ENCODE measurements at regions not wholly inside any gene's neighbourhood (a gene's known extent, or its start where the extent isn't known, plus 50 kb on each side); places are given as distances from the start of the nearest gene placed in this dataset.

GRCh38 chr10:43912469-43912868 lies 263.8 kb upstream of the ZNF32 start:
- no peak for TF ChIP-seq CTCF (IDR thresholded peaks at IDR 0.05; ENCODE audit: insufficient read depth, low read depth, low read length)
- CTCF ChIA-PET: no interaction called here

GRCh38 chr10:43906490-43906889 lies 257.8 kb upstream of the ZNF32 start:
- H3K4me3 ChIP-seq (ENCODE audit: low read depth, low read length): no peak overlapping the region
- H3K27me3 ChIP-seq (ENCODE audit: control insufficient read depth, insufficient read depth, low read length): no peaks in the 10 kb centered on the region
- no peak for DNase-seq (ENCODE audit: low read depth)
- TF ChIP-seq CTCF (IDR thresholded peaks at IDR 0.05; ENCODE audit: insufficient read depth, low read depth, low read length): no peak
- H3K36me3 ChIP-seq (ENCODE audit: control insufficient read depth, insufficient read depth, low read length): no peaks in the 10 kb centered on the region
- ChIA-PET POLR2A (no interaction called here), CTCF (interaction anchor here (0.9 kb wide), 1 partner anchor 217 kb away, joined by 3 read pairs; no protein-coding TSS in a partner anchor)

More at GRCh38 chr10:43912469-43912868, 263.8 kb upstream of the ZNF32 start:
- no peak overlapping the region for H3K4me3 ChIP-seq (ENCODE audit: low read depth, low read length)
- H3K27me3 ChIP-seq (ENCODE audit: control insufficient read depth, insufficient read depth, low read length): no peaks in the 10 kb centered on the region
- POLR2A ChIA-PET: no interaction called here
- no peaks in the 10 kb centered on the region for H3K36me3 ChIP-seq (ENCODE audit: control insufficient read depth, insufficient read depth, low read length)
- no peak for DNase-seq (ENCODE audit: low read depth)

- H3K36me3 ChIP-seq (ENCODE audit: control insufficient read depth, insufficient read depth, low read length): no peaks in the 10 kb centered on the region
- DNase-seq (ENCODE audit: low read depth): peak; percentile 6
- no peak for TF ChIP-seq CTCF (IDR thresholded peaks at IDR 0.05; ENCODE audit: insufficient read depth, low read depth, low read length)
- no peaks in the 10 kb centered on the region for H3K27me3 ChIP-seq (ENCODE audit: control insufficient read depth, insufficient read depth, low read length)
- ChIA-PET CTCF (interaction anchor here (0.6 to 1.3 kb wide), 5 partner anchors 8 to 1070 kb away, joined by 3 to 6 read pairs (median 3); no protein-coding TSS in a partner anchor), POLR2A (no interaction called here)
- no peak overlapping the region for H3K4me3 ChIP-seq (ENCODE audit: low read depth, low read length)
Measured at GRCh38 chr10:43905512-43906236, 257.0 kb upstream of the ZNF32 start.

- ChIA-PET POLR2A (no interaction called here), CTCF (interaction anchor here (0.6 to 1.4 kb wide), 5 partner anchors 9 to 345 kb away, joined by 3 to 6 read pairs (median 3); no protein-coding TSS in a partner anchor)
- DNase-seq (ENCODE audit: low read depth): no peak
- Histone ChIP-seq H3K27me3 (ENCODE audit: control insufficient read depth, insufficient read depth, low read length) (no peaks in the 10 kb centered on the region), H3K4me3 (ENCODE audit: low read depth, low read length) (no peak overlapping the region), H3K36me3 (ENCODE audit: control insufficient read depth, insufficient read depth, low read length) (no peaks in the 10 kb centered on the region)
- TF ChIP-seq CTCF (IDR thresholded peaks at IDR 0.05; ENCODE audit: insufficient read depth, low read depth, low read length): no peak
Measured at GRCh38 chr10:43904844-43905243, 256.2 kb upstream of the ZNF32 start.

- ChIA-PET CTCF (interaction anchor here (0.6 to 1.4 kb wide), 2 partner anchors 15 to 27 kb away, joined by 3 read pairs; no protein-coding TSS in a partner anchor), POLR2A (no interaction called here)
- Histone ChIP-seq H3K36me3 (ENCODE audit: control insufficient read depth, insufficient read depth, low read length) (no peaks in the 10 kb centered on the region), H3K27me3 (ENCODE audit: control insufficient read depth, insufficient read depth, low read length) (no peaks in the 10 kb centered on the region), H3K4me3 (ENCODE audit: low read depth, low read length) (no peak overlapping the region)
- no peak for TF ChIP-seq CTCF (IDR thresholded peaks at IDR 0.05; ENCODE audit: insufficient read depth, low read depth, low read length)
- no peak for DNase-seq (ENCODE audit: low read depth)
Measured at GRCh38 chr10:43904301-43904700, 255.6 kb upstream of the ZNF32 start.
